HG03139 (cell line): ENCODE measurements at regions not wholly inside any gene's neighbourhood (a gene's known extent, or its start where the extent isn't known, plus 50 kb on each side); places are given as distances from the start of the nearest gene placed in this dataset.
"Not testable (repeated sequence)": the region's sequence is repeated elsewhere in the genome, so short reads cannot be mapped to it uniquely, and the experiment has no call there.

Source experiments
- ATAC-seq: cut with Tn5 transposase; IDR thresholded peaks from one replicate; pipeline ENCODE4 v1.9.1; 2021; ENCODE audit not compliant: unreplicated experiment

DNA sequence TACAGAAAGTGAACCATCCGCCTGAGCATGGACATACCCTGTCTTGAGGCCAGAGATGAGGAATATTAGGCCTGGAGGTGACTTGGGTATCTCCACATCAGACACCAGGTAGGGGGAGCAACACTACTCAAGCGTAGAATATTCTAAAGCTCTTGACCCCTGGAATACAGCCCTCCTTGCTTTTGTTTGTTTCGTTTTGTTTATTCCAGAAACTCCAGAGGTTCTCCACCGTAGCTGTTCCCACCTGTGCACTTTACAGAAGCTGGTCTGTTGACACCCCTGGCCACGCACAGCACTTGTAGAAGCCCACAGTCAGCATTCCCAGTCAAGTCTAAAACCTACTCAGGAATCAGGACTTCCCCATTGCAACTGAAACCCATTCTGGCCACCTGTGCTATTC lies 139.6 kb upstream of the NEBL start:
- no peak for ATAC-seq

DNA sequence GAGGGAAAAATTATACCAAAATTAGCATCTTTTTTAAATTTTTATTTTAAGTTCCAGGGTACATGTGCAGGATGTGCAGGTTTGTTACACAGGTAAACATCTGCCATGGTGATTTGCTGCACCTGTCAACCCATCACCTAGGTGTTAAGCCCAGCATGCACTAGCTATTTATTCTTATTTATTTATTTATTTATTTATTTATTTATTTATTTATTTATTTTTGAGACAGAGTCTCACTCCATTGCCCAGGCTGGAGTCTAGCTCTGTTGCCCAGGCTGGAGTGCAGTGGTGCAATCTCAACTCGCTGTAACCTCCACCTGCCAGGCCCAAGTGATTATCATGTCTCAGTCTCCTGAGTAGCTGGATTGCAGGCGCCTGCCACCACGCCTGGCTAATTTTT lies 137.7 kb upstream of the NEBL start:
- ATAC-seq, result not testable (repeated sequence)

DNA sequence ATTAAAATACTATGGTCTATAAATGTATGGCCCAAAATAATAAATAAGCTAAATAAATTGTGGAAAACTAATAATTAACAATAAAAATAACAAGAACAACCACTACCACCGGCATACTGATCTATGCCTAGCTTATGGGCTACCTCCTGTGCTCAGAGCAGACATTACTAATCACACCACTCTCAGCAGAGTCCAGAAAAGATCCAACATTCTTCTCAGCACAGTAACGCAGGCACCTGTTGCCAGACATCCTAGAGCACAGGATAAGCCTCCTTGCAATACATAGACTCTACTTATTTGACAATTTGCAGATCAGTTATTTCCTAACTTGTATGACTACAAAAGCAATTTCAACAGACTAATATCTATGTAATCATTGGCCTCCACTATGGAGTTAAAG lies 137.1 kb upstream of the NEBL start:
- no peak for ATAC-seq

DNA sequence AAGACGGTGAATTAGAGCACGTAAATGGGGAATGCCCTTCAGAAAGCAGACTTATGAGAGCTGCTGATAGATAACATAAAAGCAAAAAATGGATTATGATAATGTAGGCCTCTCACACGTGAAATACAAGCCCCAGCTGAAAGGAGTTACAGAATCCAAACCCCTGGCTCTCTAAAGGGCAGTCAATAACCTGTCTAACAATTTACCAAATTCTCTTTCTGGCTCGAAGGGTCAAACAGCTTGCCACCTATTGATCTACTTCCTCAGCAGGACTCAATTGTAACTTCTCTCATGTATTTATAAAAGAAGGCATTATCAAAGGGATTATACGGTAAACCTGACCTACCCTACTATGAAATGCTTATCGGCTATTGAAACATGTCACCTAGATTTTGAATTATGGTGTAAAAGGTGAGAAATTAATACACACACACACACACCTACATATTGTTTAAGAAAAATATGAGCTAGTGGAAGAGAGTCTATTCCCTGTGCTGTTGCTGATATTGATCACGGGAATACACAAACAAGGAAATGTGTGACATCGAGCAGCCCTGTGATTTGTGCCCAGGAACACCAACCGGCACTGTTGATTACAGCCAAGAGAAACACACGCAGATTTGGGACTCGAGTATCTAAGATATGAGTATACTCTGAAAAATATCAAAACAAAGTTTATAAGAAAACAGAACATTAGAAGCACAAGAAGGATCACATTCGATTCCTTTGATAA lies 135.6 kb upstream of the NEBL start:
- ATAC-seq, result no peak

DNA sequence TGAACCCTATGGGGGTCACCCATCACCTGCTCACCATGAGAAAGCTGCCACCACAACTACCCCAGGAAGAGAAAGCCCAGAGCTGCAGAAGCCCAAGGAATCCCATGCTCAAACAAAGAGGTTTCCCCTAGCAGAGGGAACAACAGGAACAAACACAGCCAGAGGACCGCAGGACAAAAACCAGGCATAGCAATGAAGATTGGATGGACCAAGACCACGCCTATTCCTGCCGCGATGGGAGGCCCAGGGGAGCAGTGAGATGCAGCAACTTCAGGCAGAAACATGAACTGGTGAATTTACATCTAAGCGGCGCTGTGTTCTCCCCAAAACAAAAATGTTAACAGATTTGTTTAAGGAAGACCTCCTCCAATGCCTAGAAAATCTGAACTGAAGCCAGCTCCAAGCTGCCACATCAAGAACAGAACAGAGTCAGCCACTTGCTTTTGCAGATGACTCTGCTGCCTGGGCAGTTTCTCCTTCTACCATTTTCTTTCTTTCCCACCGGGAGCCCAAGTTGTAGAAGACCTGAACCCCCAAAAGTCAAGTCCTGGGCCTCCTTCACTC lies 134.2 kb upstream of the NEBL start:
- ATAC-seq, result no peak

DNA sequence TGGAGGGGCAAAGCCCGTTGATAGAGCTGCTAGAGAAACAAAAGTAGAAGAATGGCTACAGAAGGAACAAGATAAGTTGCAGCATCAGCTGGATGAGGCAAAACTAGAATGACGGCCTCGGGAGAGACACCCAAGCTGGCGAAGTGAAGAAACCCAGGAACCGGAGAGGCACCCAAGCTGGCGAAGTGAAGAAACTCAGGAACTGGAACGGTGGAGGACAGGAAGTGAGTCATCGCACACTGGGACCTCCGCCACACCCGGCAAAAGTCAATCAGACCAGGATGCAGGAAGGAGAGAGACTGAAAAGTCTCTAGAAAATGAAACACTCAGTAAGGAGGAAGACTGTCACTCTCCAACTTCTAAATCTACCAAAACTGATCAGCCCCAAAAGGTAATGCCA lies 133.0 kb upstream of the NEBL start:
- no peak for ATAC-seq

DNA sequence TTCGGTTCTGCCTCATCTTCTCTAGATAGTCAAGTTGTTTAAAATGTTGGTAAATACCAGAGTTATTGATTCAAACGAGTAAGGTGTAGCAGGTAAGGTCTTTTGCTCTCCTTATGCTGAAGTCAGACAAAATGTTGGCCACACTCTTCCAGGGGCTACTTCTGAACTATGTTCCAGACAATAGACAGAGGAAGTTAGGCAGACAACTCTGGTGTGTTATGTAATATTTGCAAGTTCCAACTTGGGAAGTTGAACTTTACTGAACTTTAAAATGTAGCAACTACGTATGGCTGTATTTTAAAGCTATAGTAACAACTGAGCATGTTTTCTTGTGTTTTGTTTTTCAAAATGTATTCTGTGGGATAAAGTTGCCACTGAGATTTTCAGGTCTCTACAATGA lies 125.7 kb upstream of the NEBL start:
- ATAC-seq, result no peak

DNA sequence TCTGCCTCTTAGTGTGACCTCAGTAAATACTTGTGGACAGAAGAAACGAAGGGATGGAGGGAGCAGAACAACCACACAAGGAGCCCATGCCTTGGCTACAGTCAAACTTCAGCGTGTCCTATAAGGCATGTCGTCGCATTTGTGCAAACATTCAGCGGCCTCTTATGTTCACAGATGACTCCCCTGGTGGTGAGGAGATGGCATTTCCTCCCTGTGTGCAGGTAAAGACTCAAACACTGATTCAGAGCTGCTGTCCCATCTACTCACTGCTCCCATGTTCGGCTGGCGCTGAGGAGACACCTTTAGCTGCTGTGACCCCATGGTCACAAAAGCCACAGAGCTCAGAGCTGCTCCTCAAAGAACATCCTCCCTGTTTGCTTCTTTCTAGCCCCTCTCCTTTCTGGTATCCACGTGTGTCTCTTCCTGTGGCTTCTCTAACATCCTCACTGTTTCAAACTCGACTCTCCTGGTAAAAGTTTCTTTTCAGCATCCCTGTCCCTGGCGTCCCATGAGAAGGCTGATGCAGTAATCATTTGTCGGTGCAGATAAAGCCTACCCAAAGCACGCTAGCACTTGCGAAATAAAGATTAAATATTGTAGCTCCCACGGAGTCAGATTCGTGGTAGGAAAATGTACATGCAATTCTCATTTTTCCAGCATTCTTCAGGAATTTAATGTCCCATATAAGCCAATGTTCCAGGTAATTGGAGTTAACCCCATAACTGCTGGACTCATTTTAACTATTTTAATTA lies 124.9 kb upstream of the NEBL start:
- no peak for ATAC-seq

DNA sequence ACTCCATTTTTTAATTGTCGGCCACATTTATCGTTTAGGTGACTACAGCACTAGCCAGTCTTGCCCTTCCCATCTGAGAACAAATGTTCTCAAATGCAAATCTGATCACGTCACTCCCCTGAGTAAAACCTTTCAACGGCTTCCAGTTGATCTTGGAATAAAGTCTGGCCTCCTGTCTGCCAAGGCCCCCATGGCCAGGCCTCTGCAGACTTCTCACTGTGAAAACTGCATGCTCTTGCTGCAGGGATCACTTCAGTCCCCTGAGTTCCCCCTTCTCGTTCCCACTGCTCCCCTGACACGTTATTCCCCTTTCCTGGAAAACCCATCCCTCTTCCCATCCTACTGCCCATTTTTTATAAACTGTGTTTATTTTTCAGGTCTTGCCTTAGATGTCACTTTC lies 124.1 kb upstream of the NEBL start:
- no peak for ATAC-seq

DNA sequence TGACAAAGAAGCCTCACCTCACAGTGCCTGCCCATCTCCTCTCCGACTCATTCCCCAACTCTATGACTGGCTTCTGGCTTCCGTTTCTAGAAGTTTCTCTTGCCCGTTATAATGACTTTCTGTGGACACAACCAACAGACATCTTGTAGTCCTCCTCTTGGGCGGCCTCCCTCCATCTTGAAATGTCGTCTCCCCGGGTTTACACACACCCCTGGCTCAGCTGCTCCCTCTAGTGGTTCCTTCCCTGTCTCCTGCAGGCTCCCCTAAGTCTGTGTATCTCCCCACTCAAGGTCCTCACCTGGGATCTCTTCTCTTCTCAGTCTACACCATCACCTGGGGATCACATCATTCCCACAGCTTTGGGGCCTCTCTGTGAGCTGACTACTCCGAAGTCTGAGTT lies 123.4 kb upstream of the NEBL start:
- no peak for ATAC-seq

DNA sequence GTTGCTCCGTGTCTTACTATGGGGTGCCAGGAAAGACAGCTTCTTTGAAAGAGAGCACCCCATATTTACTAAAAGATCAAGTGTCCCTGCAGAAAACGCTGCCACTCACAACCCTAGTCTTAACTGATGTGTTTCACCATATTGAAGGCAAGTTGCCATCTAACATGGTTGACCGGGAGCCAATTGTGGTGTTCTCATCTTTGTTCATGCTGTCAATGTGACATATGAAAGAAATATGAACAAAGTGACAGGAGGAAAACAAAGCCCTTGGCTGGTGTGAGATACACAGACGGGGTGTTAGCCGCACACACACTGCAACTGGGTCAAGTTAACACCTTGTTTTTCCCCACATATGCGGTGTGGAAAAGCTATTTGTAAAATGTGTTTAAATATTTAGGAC lies 122.3 kb upstream of the NEBL start:
- no peak for ATAC-seq

DNA sequence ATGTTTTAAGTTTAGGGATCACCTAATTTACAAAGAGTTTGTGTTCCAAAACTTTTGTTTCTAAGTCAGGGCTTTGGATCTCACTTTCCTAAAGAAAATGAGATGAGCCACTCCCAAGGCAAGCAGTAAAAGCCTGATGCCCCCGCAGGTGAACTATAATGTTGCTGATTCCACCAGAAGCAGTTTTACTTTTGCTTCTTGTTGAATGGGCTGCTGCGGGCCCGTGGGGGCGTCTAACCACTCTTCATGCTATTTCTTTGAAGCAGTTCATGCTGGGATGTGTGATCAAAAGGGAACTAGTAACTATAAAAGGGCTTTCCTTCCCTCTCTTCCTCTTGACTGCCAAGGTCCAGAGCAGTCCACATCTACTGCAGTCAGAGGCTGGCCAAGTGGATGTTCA lies 118.7 kb upstream of the NEBL start:
- ATAC-seq, result no peak

DNA sequence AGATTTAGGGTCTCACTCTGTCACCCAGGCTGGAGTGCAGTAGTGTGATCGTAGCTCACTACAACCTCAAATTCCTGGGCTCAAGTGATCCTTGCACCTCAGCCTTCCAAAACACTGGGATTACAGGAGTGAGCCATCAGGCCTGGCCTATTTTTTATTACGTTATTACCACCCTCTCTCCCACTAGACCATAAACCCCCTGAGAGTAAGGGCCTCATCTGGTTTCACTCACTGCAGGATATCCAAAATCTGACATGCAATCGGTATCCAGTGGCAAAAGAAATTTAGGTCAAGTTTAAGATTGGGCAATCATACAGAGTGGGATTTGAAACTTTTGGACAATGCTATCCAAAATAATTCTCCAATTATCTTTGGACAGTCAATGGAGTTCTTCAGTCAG lies 117.0 kb upstream of the NEBL start:
- no peak for ATAC-seq

DNA sequence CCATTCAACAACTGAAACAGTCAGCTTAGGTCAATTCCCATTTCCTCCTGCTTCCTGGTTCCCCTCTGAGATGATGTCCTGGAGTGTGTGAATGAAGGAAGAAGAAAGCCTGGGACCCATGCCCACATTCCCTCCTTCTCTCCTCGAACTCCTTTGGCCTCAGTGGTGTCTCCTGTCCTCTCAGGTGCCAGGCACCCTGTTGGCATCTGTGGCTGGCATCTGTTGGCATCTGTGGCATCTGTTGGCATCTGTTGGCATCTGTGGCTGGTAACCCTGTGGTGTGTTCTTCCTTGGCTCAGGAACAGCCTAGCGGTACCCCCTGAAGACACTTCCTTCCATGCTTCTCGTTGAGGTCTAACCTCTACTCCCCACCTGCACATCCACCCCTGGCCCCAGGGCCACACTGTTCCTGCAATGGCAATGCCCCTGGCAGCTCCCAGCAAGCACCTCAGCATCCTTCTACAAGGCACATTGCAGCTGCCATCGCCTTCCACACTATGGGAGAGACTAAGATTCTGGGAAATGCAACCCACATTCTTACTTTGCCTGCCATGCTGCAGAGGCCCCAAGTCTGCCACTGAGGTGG lies 114.4 kb upstream of the NEBL start:
- no peak for ATAC-seq

DNA sequence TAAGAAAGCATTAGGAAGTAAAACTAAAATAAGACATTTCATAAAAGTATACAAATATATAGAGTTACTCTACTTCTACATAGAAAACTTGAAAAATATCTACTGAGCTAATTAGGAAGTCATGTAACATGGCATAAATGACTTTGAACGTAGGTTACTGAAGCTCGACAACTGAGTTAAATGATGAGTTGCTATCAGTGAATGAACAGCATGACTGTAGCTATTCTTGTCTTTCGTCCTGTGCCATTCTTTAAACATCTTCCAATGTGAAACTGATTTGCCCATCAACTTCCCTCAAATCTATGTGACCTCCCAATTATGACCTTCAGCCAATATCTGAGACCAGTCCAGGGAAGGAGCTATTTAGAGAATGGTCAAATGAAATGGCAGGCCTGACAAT lies 113.5 kb upstream of the NEBL start:
- ATAC-seq, result no peak

DNA sequence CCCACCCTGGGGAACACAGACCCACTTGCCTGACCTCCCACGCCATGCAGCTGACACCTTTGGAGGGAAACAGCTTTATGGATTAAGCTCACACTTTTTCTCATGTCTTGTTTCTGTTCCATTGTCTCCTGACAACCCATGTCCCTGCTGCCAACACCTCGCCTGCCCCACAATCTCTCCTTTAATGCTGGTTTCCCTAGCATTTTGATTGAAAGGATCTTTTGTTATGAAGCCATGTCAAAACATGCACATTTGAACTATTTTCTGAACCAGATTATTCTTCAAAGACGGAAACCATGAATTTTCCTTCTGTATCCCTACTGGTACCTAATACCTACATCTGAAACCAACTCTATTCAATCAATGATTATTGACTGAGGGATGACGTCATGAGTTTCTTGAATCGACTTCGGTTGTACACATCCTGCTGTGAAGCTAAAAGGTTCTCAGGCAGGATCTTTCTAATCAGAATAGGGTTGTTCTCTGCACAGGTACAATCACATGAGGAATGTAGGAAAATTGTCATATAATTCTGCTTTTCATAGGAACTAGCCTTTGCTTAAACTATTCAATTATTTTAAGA lies 106.2 kb upstream of the NEBL start:
- ATAC-seq, result no peak

DNA sequence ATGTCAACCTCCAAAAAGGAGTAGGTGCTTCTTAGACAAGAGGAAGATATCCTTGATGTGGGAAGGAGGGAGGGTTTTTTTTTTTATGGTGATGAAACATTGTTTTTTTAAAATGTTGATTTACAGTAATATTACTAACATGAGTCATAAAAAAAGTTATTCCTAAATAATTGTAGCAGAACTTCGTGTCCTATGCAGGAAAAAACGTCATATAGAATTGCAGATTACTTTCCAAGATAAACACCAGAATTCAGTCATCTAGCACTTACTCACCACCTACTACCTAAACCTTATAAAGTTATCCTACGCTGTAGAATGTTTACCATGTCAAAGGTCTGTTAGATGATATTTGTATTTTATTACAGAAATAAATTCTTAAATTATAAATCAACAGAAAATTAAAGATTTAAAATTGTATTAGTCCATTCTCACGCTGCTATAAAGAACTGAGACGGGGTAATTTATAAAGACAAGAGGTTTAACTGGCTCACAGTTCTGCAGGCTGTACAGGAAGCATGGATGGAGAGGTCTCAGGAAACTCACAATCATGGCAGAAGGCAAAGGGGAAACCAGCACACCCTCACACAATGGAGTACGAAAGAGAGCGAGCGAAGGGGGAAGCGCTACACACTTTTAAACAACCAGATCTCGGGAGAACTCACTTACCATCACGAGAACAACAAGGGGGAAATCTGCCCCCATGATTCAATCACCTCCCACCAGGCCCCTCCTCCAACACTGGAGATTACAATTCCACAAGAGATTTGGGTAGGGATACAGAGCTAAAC lies 105.2 kb upstream of the NEBL start:
- no peak for ATAC-seq

DNA sequence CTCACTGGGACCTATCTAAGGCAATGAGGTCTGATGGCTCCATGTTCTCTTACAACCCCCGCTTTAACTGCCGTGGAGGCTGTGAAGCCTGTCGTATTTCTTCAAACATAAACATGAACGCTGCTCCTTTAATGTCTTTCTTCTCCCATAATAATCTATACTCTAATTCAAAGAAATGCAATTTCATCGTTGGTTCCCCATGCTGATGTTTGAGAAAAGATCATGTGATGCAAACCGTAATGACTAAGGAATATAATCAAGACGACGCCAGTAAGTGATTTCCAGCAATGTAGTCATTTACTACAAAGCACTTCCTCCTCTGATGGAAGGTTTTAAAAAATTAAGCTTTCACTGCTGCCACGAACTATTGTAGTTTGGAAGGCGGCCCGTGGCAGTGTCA lies 102.6 kb upstream of the NEBL start:
- ATAC-seq, result no peak

DNA sequence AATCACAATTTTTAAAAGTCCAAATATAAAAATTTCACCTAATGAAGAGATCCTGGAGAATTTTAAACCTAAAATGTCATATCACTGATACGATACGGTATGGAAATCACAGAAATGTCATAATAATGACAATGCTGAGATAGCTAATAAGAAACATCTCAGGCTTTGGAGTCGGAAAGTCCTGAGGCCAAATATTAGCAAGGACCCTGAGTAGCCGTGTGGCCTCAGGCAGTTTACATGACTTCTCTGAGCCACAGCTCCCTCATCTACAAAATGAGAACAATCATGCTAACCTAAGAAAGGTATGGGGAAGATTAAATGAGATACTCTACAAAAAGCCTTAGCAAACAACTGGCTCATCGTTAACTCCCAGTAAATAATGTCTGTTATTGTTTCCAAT lies 100.9 kb upstream of the NEBL start:
- no peak for ATAC-seq

DNA sequence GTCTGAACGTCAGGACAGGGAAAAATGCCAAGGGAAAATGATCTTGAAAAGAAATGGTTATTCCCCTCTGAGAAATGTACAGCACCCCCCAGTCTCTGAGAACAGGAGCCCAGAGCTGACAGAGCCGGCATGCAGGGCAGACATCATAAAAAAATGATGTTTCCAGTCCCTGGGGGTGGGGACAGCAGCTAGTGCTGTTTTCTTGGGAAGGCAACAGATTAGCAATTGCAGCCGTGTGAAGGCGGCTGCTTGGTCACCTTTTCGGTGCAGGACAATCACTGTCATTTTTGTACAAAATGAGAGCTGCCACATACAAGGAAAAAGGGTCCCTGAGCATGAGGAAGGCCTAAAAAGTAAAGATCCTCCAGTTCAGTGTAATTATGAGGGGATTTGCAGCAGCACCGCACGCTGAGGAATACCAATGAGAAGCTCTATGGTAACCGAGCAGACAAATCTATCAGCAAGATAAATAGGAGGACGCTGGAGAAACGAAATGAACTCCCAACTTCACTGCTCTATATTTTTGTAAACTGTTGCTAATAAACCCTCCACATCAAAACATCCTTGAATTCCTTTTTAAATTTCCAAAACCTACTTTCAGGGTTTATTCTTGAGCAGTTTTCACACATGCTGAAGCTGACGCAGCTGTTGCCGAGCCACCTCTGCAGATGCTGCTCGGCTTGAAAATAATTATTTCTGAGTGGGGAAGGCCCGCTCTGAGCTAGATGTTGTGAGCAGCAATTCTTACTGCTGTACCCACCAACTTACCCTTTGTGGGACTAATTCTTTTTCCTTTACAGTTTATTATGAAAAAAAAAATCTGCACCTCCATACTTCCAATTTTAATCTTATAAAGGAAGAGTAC lies 98.2 kb upstream of the NEBL start:
- no peak for ATAC-seq
